ENCODE measurements at regions not wholly inside any gene's neighbourhood (a gene's known extent, or its start where the extent isn't known, plus 50 kb on each side); places are given as distances from the start of the nearest gene placed in this dataset.

GRCh38 chr6:54747955-54748354, 98.6 kb upstream of the FAM83B start:
- Histone ChIP-seq H3K36me3 (ENCODE audit: insufficient read depth) (no peaks in the 10 kb centered on the region), H3K4me3 (no peak overlapping the region), H3K79me2 (replicated peaks; ENCODE audit: insufficient read depth) (no peaks in the 10 kb centered on the region), H3K27ac (ENCODE audit: low read depth) (no peak overlapping the region), H3K9me2 (ENCODE audit: insufficient read depth) (no peaks in the 10 kb centered on the region), H3F3A (replicated peaks; ENCODE audit: low read depth) (no peaks in the 10 kb centered on the region), H4K20me1 (replicated peaks; ENCODE audit: insufficient read depth) (no peaks in the 10 kb centered on the region), H3K4me1 (ENCODE audit: insufficient read depth) (no peaks in the 10 kb centered on the region), H3K27me3 (ENCODE audit: insufficient read depth) (no peaks in the 10 kb centered on the region), H3K4me2 (no peak overlapping the region), H2AFZ (no peak overlapping the region)
- no peaks in the 10 kb centered on the region for H3K27me3 Mint-ChIP-seq (ENCODE audit: insufficient read depth, low read depth, poor library complexity)
- H3K4me3 Mint-ChIP-seq = no peak overlapping the region
- TF ChIP-seq CTCF (conservative IDR thresholded peaks at IDR 0.05; ENCODE audit: low read depth in 2 of 2) = no peak
- TF ChIP-seq ZNF331 (CRISPR knock-in tag; IDR thresholded peaks at IDR 0.05; ENCODE audit: low read depth) = no peak
- H3K27ac Mint-ChIP-seq = no peak overlapping the region
- no peaks in the 10 kb centered on the region; the same call in 2 of the 3 replicates for H3K36me3 Mint-ChIP-seq (ENCODE audit: low read depth)
- no peaks in the 10 kb centered on the region for H3K4me1 Mint-ChIP-seq
- H3K9me3 Mint-ChIP-seq = peaks cover 5% of the 10 kb centered on the region; the same call in 1 of the 3 replicates
- no peak for DNase-seq (ENCODE audit: low spot score)
- ATAC-seq = no peak

- no peak overlapping the region for H3K27ac ChIP-seq (ENCODE audit: low read depth)
- no peak overlapping the region for H2AFZ ChIP-seq
- peaks cover 7% of the 10 kb centered on the region; the same call in 2 of the 3 replicates for H3K4me1 Mint-ChIP-seq
- no peaks in the 10 kb centered on the region for H3K36me3 ChIP-seq (ENCODE audit: insufficient read depth)
- ATAC-seq = no peak
- H3K27me3 Mint-ChIP-seq (ENCODE audit: insufficient read depth, low read depth, poor library complexity) = no peaks in the 10 kb centered on the region
- DNase-seq (ENCODE audit: low spot score) = no peak
- no peaks in the 10 kb centered on the region for H4K20me1 ChIP-seq (replicated peaks; ENCODE audit: insufficient read depth)
- H3K4me1 ChIP-seq (ENCODE audit: insufficient read depth) = no peaks in the 10 kb centered on the region
- no peaks in the 10 kb centered on the region; the same call in 1 of the 2 replicates for H3K9me2 ChIP-seq (ENCODE audit: insufficient read depth)
- no peak overlapping the region for H3K4me3 Mint-ChIP-seq
- H3K27me3 ChIP-seq (ENCODE audit: insufficient read depth) = no peaks in the 10 kb centered on the region
- no peaks in the 10 kb centered on the region for H3K36me3 Mint-ChIP-seq (ENCODE audit: low read depth)
- H3K79me2 ChIP-seq (replicated peaks; ENCODE audit: insufficient read depth) = no peaks in the 10 kb centered on the region
- no peak overlapping the region for H3K4me2 ChIP-seq
- H3K27ac Mint-ChIP-seq = no peak overlapping the region
- H3F3A ChIP-seq (replicated peaks; ENCODE audit: low read depth) = no peaks in the 10 kb centered on the region
- no peak overlapping the region for H3K4me3 ChIP-seq
- no peaks in the 10 kb centered on the region for H3K9me3 Mint-ChIP-seq
- TF ChIP-seq ZNF331 (CRISPR knock-in tag; IDR thresholded peaks at IDR 0.05; ENCODE audit: low read depth) (no peak), EZH2 (IDR thresholded peaks at IDR 0.05; ENCODE audit: low read depth, unreplicated experiment) (no peak), CREB1 (CRISPR knock-in tag; IDR thresholded peaks at IDR 0.05; ENCODE audit: low read depth) (no peak), ZNF114 (CRISPR knock-in tag; IDR thresholded peaks at IDR 0.05) (no peak), JUNB (IDR thresholded peaks at IDR 0.05; ENCODE audit: unreplicated experiment) (no peak), REST (IDR thresholded peaks at IDR 0.05; ENCODE audit: unreplicated experiment) (no peak), POLR2AphosphoS5 (IDR thresholded peaks at IDR 0.05; ENCODE audit: low read depth) (no peak), CTCF (conservative IDR thresholded peaks at IDR 0.05; ENCODE audit: low read depth in 2 of 2) (no peak), ETS1 (IDR thresholded peaks at IDR 0.05) (no peak), STAT1 (IDR thresholded peaks at IDR 0.05; ENCODE audit: unreplicated experiment) (no peak), EZH2phosphoT487 (IDR thresholded peaks at IDR 0.05; ENCODE audit: unreplicated experiment) (no peak)
These were observed 92.2 kb upstream of the FAM83B start for GRCh38 chr6:54754406-54754805.
